HEK293 (cell line): ENCODE measurements at regions not wholly inside any gene's neighbourhood (a gene's known extent, or its start where the extent isn't known, plus 50 kb on each side); places are given as distances from the start of the nearest gene placed in this dataset.

Experiments
- CTCF ChIA-PET: fragments of 350-600 bp; formaldehyde crosslinking; extraction: SDS; loops from one replicate; lab custom pipeline; 2021; ENCODE audit warnings: antibody characterized with exemption; lab: Yijun Ruan, JAX
- POLR2A ChIA-PET: fragments of 300-600 bp; formaldehyde crosslinking; extraction: SDS; loops from one replicate; lab custom pipeline; 2020; ENCODE audit warnings: antibody characterized with exemption, inconsistent platforms; lab: Yijun Ruan, JAX
- H3K27ac ChIP-seq: fragments of 200-500 bp; sonication (Bioruptor generic); 2 replicates; pipeline ENCODE4 v1.5.1; 2014; ENCODE audit warnings: low read depth, low read length, control low read depth, inconsistent platforms; ENCODE audit errors: extremely low read depth
- H3K36me3 ChIP-seq, 2 experiments: fragments of 200-500 bp in 1 of 2; sonication (Bioruptor generic) in 1 of 2; 1 replicate in 1 of 2; 2 replicates in 1 of 2; pipeline ENCODE4 v1.5.1; 2014 to 2017; ENCODE audit warnings: inconsistent platforms in 2 of 2, low read length in 2 of 2; ENCODE audit not compliant: control insufficient read depth in 2 of 2, insufficient read depth in 1 of 2
- H3K4me1 ChIP-seq: fragments of 200-500 bp; sonication (Bioruptor generic); 2 replicates; pipeline ENCODE4 v1.5.1; 2014; ENCODE audit warnings: mild to moderate bottlenecking, low read length, inconsistent platforms; ENCODE audit not compliant: control insufficient read depth, insufficient read depth
- H3K4me3 ChIP-seq: 2 replicates; pipeline ENCODE4 v1.5.1; 2011; ENCODE audit warnings: low read depth, mild to moderate bottlenecking, control low read depth, low read length, moderate library complexity
- H3K9me3 ChIP-seq: fragments of 200-500 bp; sonication (Bioruptor generic); 2 replicates; pipeline ENCODE4 v1.5.1; 2014; ENCODE audit warnings: low read depth, low read length, inconsistent platforms; ENCODE audit not compliant: control insufficient read depth, insufficient read depth
- GFI1B ChIP-seq: fragments of 450-650 bp; formaldehyde crosslinking; IDR thresholded peaks from 2 replicates; pipeline ENCODE4 v1.5.1; 2016; ENCODE audit warnings: missing biosample characterization, missing genetic modification characterization
- KLF7 ChIP-seq: fragments of 450-650 bp; formaldehyde crosslinking; IDR thresholded peaks from 2 replicates; pipeline ENCODE4 v1.5.1; 2016; ENCODE audit warnings: missing biosample characterization, missing genetic modification characterization, borderline replicate concordance
- KLF9 ChIP-seq: fragments of 450-650 bp; formaldehyde crosslinking; IDR thresholded peaks from 2 replicates; pipeline ENCODE4 v1.5.1; 2016; ENCODE audit warnings: missing biosample characterization, missing genetic modification characterization, low read depth
- PRDM10 ChIP-seq: fragments of 450-650 bp; formaldehyde crosslinking; IDR thresholded peaks from 2 replicates; pipeline ENCODE4 v1.5.1; 2016; ENCODE audit warnings: missing biosample characterization, missing genetic modification characterization
- PRDM2 ChIP-seq: fragments of 450-650 bp; formaldehyde crosslinking; IDR thresholded peaks from 2 replicates; pipeline ENCODE4 v1.5.1; 2016; ENCODE audit warnings: missing biosample characterization, missing genetic modification characterization, borderline replicate concordance
- TCF7L2 ChIP-seq: IDR thresholded peaks from 2 replicates; pipeline ENCODE4 v1.6.1; 2011; ENCODE audit warnings: low read depth, mild to moderate bottlenecking, inconsistent platforms, low read length, moderate library complexity, borderline replicate concordance
- ZNF10 ChIP-seq: fragments of 450-650 bp; formaldehyde crosslinking; IDR thresholded peaks from 2 replicates; pipeline ENCODE4 v1.5.1; 2017; ENCODE audit warnings: missing biosample characterization, missing genetic modification characterization
- ZNF354C ChIP-seq: fragments of 450-650 bp; formaldehyde crosslinking; IDR thresholded peaks from 2 replicates; pipeline ENCODE4 v1.5.1; 2016; ENCODE audit warnings: missing biosample characterization, missing genetic modification characterization, low read depth, borderline replicate concordance
- ZNF391 ChIP-seq: fragments of 450-650 bp; formaldehyde crosslinking; IDR thresholded peaks from 2 replicates; pipeline ENCODE4 v1.5.1; 2016; ENCODE audit warnings: low read depth, missing biosample characterization, missing genetic modification characterization, borderline replicate concordance
- ZNF426 ChIP-seq: fragments of 450-650 bp; formaldehyde crosslinking; IDR thresholded peaks from 2 replicates; pipeline ENCODE4 v1.5.1; 2017; ENCODE audit warnings: missing biosample characterization, missing genetic modification characterization, mild to moderate bottlenecking, inconsistent platforms, moderate library complexity
- ZNF488 ChIP-seq: fragments of 450-650 bp; formaldehyde crosslinking; IDR thresholded peaks from 2 replicates; pipeline ENCODE4 v1.5.1; 2016; ENCODE audit warnings: missing biosample characterization, missing genetic modification characterization
- ZNF529 ChIP-seq: fragments of 450-650 bp; formaldehyde crosslinking; IDR thresholded peaks from 2 replicates; pipeline ENCODE4 v1.5.1; 2017; ENCODE audit warnings: missing genetic modification characterization, missing biosample characterization; ENCODE audit not compliant: insufficient replicate concordance
- ZNF558 ChIP-seq: fragments of 450-650 bp; formaldehyde crosslinking; IDR thresholded peaks from 2 replicates; pipeline ENCODE4 v1.5.1; 2016; ENCODE audit warnings: missing biosample characterization, missing genetic modification characterization
- ZNF624 ChIP-seq: fragments of 450-650 bp; formaldehyde crosslinking; IDR thresholded peaks from 2 replicates; pipeline ENCODE4 v1.5.1; 2017; ENCODE audit warnings: missing biosample characterization, missing genetic modification characterization
- ZNF629 ChIP-seq: fragments of 450-650 bp; formaldehyde crosslinking; IDR thresholded peaks from 2 replicates; pipeline ENCODE4 v1.5.1; 2017; ENCODE audit warnings: missing biosample characterization, missing genetic modification characterization
- ZNF639 ChIP-seq: fragments of 450-650 bp; formaldehyde crosslinking; IDR thresholded peaks from 2 replicates; pipeline ENCODE4 v1.5.1; 2016; ENCODE audit warnings: missing biosample characterization, missing genetic modification characterization
- ZNF768 ChIP-seq: fragments of 450-650 bp; formaldehyde crosslinking; IDR thresholded peaks from 2 replicates; pipeline ENCODE4 v1.5.1; 2018; ENCODE audit warnings: missing biosample characterization, mild to moderate bottlenecking, missing genetic modification characterization
- ZNF777 ChIP-seq: fragments of 450-650 bp; formaldehyde crosslinking; IDR thresholded peaks from 2 replicates; pipeline ENCODE4 v1.5.1; 2017; ENCODE audit warnings: missing biosample characterization, missing genetic modification characterization, borderline replicate concordance
- ZSCAN18 ChIP-seq: fragments of 450-650 bp; formaldehyde crosslinking; IDR thresholded peaks from 2 replicates; pipeline ENCODE4 v1.5.1; 2016; ENCODE audit warnings: missing biosample characterization, missing genetic modification characterization

GRCh38 chr4:63459329-63459728 is 949.9 kb downstream of the TECRL start (continued):
- no peak for TF ChIP-seq PRDM2 (tag by site-specific recombination)
- TF ChIP-seq ZNF639 (tag by site-specific recombination): no peak
- TF ChIP-seq KLF9: no peak
- no peak for TF ChIP-seq KLF7
- TF ChIP-seq ZNF354C (tag by site-specific recombination): no peak
- TF ChIP-seq GFI1B (tag by site-specific recombination): no peak
- TF ChIP-seq ZNF768 (tag by site-specific recombination): no peak

- Histone ChIP-seq H3K4me3 (no peak overlapping the region), H3K4me1 (no peaks in the 10 kb centered on the region), H3K27ac (no peak overlapping the region), H3K36me3 (no peaks in the 10 kb centered on the region), H3K9me3 (no peaks in the 10 kb centered on the region)
- ChIA-PET CTCF (no interaction called here), POLR2A (no interaction called here)
- no peak for TF ChIP-seq ZNF558 (tag by site-specific recombination)
- no peak for TF ChIP-seq ZNF624
- no peak for TF ChIP-seq TCF7L2
- no peak for TF ChIP-seq ZSCAN18 (tag by site-specific recombination)
- no peak for TF ChIP-seq PRDM10 (tag by site-specific recombination)
- no peak for TF ChIP-seq ZNF777 (tag by site-specific recombination)
- no peak for TF ChIP-seq ZNF10
- TF ChIP-seq ZNF629 (tag by site-specific recombination): no peak
- no peak for TF ChIP-seq ZNF488 (tag by site-specific recombination)
- no peak for TF ChIP-seq ZNF391 (tag by site-specific recombination)
- TF ChIP-seq ZNF426: no peak
- TF ChIP-seq ZNF529: no peak
Observed at GRCh38 chr4:63458010-63458409, 951.2 kb downstream of the TECRL start.
